ENCODE measurements at regions not wholly inside any gene's neighbourhood (a gene's known extent, or its start where the extent isn't known, plus 50 kb on each side); places are given as distances from the start of the nearest gene placed in this dataset.

DNA sequence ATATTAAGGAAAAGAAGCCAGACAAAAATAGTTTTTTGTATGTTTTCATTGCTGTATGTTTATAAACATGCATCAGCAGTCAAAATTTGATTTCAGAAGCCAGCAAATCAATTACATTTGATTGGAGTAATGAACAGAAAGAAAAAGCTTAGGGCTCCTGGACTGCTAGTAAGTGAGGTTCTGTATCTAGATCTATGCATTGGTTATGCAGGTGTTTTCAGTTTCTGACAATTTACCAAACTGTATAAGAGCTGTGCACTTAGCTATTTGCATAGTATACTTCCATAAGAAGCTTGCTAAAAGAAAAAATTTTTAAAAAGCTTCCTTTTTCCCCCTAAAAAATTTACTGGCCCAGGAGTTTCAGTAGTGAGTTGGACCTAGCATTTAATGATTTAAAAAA lies 881.6 kb downstream of the PCDH7 start:
- Mint-ChIP-seq H3K36me3 (ENCODE audit: insufficient read depth in 1 of 3, low read depth in 3 of 3) (no peaks in the 10 kb centered on the region), H3K27ac (no peak overlapping the region)

More for the DNA sequence above, 881.6 kb downstream of the PCDH7 start:
- Histone ChIP-seq H3K18ac (ENCODE audit: insufficient read length, low read depth, low read length) (no peak overlapping the region), H2AK5ac (ENCODE audit: insufficient read length, low read length) (no peak overlapping the region), H2BK120ac (ENCODE audit: low read depth, low read length, poor library complexity, severe bottlenecking) (no peak overlapping the region), H3K4me2 (ENCODE audit: insufficient read depth, insufficient read length, low read length) (no peak overlapping the region), H2AFZ (ENCODE audit: low read length) (no peak overlapping the region), H2BK5ac (ENCODE audit: insufficient read length, low read length) (no peak overlapping the region), H4K5ac (ENCODE audit: insufficient read length, low read depth, low read length) (no peak overlapping the region), H3K27ac (ENCODE audit: insufficient read length, low read depth, low read length) (no peak overlapping the region), H4K20me1 (ENCODE audit: control insufficient read depth, insufficient read depth, insufficient read length) (no peaks in the 10 kb centered on the region), H3K27me3 (ENCODE audit: insufficient read depth, low read length) (no peaks in the 10 kb centered on the region), H3K4ac (ENCODE audit: low read depth, low read length) (no peak overlapping the region), H3K14ac (ENCODE audit: insufficient read depth, low read length) (no peak overlapping the region), H3K23me2 (ENCODE audit: insufficient read length, low read depth, low read length, poor library complexity, severe bottlenecking) (no peaks in the 10 kb centered on the region), H2BK12ac (ENCODE audit: insufficient read length, low read depth, low read length) (no peak overlapping the region), H3K79me1 (ENCODE audit: insufficient read depth, low read depth, low read length, poor library complexity, severe bottlenecking) (no peaks in the 10 kb centered on the region), H2BK20ac (ENCODE audit: low read depth, low read length, poor library complexity, severe bottlenecking) (no peak overlapping the region), H3T11ph (ENCODE audit: low read length) (no peak overlapping the region), H4K8ac (replicated peaks; ENCODE audit: insufficient read length, low read depth, low read length) (no peak overlapping the region), H3K79me2 (ENCODE audit: insufficient read depth, low read length) (no peaks in the 10 kb centered on the region), H3K9ac (ENCODE audit: extremely low read depth, insufficient read length, low read length) (no peak overlapping the region), H3K23ac (ENCODE audit: insufficient read length, low read depth, low read length) (no peak overlapping the region), H4K91ac (ENCODE audit: insufficient read length, low read depth, low read length) (no peak overlapping the region), H2BK15ac (ENCODE audit: low read depth, low read length) (no peak overlapping the region), H3K56ac (ENCODE audit: insufficient read length, low read depth, low read length) (no peak overlapping the region), H3K9me3 (ENCODE audit: control insufficient read depth, low read depth, low read length) (no peaks in the 10 kb centered on the region), H3K4me1 (ENCODE audit: insufficient read depth, low read length) (peaks cover 2% of the 10 kb centered on the region; the same call in 1 of the 2 replicates)
- no peak for DNase-seq
- H3K9me3 Mint-ChIP-seq, result no peaks in the 10 kb centered on the region
- no peak overlapping the region for H3K4me3 Mint-ChIP-seq
- TF ChIP-seq, protein P1, sequence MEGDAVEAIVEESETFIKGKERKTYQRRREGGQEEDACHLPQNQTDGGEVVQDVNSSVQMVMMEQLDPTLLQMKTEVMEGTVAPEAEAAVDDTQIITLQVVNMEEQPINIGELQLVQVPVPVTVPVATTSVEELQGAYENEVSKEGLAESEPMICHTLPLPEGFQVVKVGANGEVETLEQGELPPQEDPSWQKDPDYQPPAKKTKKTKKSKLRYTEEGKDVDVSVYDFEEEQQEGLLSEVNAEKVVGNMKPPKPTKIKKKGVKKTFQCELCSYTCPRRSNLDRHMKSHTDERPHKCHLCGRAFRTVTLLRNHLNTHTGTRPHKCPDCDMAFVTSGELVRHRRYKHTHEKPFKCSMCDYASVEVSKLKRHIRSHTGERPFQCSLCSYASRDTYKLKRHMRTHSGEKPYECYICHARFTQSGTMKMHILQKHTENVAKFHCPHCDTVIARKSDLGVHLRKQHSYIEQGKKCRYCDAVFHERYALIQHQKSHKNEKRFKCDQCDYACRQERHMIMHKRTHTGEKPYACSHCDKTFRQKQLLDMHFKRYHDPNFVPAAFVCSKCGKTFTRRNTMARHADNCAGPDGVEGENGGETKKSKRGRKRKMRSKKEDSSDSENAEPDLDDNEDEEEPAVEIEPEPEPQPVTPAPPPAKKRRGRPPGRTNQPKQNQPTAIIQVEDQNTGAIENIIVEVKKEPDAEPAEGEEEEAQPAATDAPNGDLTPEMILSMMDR (conservative IDR thresholded peaks at IDR 0.05), result no peak
- peaks cover 3 to 10% of the 10 kb centered on the region in 2 experiments; a peak in 3 of 4 replicates for H3K4me1 Mint-ChIP-seq
- no peaks in the 10 kb centered on the region for H3K27me3 Mint-ChIP-seq (ENCODE audit: low read depth)

All from H9 (cell line).